ENCODE measurements at regions not wholly inside any gene's neighbourhood (a gene's known extent, or its start where the extent isn't known, plus 50 kb on each side); places are given as distances from the start of the nearest gene placed in this dataset.

DNA sequence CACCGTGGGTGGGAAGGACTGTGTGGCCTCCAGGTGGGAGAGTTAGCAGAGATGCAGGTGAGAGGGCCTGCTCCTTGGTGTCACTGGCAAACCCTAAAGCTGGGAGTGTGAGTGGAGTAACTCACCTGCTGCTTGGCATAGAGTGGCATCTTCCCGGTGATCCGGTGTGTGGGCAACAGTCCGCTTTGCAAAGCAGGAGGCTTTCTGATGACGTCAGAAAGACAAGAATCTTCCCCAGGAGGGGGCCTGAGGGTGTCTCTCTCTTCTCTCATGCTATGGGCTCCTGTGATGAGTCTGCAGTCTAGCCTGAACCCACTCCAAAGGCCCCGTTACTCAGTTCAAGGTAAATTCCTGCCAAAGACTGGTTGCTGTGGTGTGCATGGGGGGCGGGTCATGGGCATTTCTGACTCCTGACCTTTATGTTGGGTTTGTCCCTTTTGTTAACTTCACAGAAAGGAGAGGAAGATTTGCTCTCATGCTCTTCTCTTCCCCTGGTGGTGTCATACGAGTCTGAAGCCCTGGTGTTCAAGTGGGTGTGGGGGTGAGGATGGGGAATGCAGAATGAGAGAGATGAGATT is 187.9 kb downstream of the GATA3 start:
- TF ChIP-seq, protein P1, sequence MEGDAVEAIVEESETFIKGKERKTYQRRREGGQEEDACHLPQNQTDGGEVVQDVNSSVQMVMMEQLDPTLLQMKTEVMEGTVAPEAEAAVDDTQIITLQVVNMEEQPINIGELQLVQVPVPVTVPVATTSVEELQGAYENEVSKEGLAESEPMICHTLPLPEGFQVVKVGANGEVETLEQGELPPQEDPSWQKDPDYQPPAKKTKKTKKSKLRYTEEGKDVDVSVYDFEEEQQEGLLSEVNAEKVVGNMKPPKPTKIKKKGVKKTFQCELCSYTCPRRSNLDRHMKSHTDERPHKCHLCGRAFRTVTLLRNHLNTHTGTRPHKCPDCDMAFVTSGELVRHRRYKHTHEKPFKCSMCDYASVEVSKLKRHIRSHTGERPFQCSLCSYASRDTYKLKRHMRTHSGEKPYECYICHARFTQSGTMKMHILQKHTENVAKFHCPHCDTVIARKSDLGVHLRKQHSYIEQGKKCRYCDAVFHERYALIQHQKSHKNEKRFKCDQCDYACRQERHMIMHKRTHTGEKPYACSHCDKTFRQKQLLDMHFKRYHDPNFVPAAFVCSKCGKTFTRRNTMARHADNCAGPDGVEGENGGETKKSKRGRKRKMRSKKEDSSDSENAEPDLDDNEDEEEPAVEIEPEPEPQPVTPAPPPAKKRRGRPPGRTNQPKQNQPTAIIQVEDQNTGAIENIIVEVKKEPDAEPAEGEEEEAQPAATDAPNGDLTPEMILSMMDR (IDR thresholded peaks at IDR 0.05), result no peak
- no peak for TF ChIP-seq POLR2A (IDR thresholded peaks at IDR 0.05)
